GM18870 (cell line): ENCODE measurements at regions not wholly inside any gene's neighbourhood (a gene's known extent, or its start where the extent isn't known, plus 50 kb on each side); places are given as distances from the start of the nearest gene placed in this dataset.
"Not testable (repeated sequence)": the region's sequence is repeated elsewhere in the genome, so short reads cannot be mapped to it uniquely, and the experiment has no call there.

ENCODE experiments used
- ATAC-seq: cut with Tn5 transposase; IDR thresholded peaks from one replicate; pipeline ENCODE4 v1.9.1; 2021; ENCODE audit warnings: moderate library complexity; ENCODE audit not compliant: unreplicated experiment

- ATAC-seq: no peak
Measured at GRCh38 chr6:37580176-37580955, 80.7 kb upstream of the CCDC167 start.

DNA sequence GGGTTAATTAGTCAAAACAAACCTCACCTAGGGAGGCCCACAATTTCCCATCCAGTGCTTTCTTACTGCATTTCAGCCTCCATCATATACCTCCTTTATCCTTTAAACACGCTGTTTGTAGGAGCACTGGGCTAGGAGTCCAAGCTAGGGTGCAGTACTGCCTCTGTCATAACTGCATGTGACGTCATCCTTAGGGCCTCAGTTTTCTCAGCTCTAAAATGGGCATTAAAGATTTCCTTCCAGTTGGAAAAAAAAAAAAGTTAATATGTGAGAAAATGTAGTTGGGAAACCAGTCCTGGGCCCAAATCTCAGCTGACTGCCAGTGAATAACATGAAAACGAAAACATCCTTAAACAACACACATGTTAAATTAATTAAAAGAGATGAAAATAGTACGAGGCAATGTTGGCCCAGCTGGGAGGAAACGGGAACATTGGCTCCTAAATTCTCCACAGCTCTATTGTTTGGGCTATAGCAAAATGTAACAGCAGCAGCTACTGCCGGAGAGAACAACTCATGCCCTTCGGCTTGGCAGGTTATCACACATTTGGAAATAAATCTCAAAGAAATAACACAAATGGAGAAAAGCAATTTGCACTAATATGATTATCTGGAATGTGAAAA is 79.9 kb upstream of the CCDC167 start:
- no peak for ATAC-seq

- no peak for ATAC-seq
Measured at GRCh38 chr6:37578104-37578503, 78.4 kb upstream of the CCDC167 start.

- ATAC-seq: no peak
Measured at GRCh38 chr6:37576336-37576737, 76.6 kb upstream of the CCDC167 start.

DNA sequence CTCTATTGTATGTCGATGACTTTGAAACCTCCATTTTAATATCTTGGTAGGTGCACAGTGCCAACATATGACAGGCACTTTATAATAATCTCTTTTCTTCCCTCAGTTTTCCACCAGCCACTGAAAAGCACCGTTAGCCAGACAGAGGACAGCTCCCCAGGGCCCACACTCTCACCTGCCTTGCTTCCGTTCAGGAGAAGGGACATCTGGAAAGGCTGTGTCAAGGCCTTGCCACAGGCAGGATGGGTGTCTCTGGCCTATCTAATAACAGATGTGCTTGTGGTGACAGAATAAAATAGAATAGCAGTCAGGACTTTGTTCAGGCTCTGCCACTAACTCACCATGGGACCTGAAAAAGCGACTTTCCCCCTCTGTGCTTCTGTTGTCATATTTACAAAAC is 75.5 kb upstream of the CCDC167 start:
- no peak for ATAC-seq

GRCh38 chr6:37572334-37572733 is 72.6 kb upstream of the CCDC167 start:
- ATAC-seq: no peak

GRCh38 chr6:37570482-37571133 is 70.9 kb upstream of the CCDC167 start:
- no peak for ATAC-seq

GRCh38 chr6:37569743-37570481 is 70.2 kb upstream of the CCDC167 start:
- ATAC-seq: no peak

DNA sequence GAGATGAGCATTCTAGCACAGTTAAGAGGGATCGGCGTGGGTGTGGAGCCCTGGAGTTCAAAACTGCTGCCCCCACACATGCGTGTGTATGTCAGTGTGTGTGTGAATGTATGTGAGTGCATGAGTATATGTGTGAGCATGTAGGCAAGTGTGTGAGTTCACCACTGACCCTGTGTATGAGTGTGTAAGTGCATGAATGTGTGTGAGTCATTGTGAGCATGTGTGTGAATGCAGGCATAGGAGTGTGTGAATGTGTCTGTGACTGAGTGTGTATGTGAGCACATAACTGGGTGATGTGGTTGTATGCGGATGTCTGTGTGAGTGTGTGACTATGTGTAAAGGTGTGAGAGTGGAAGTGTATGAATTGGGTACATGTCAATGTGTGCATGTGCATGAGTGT is 69.6 kb upstream of the CCDC167 start:
- ATAC-seq: no peak

DNA sequence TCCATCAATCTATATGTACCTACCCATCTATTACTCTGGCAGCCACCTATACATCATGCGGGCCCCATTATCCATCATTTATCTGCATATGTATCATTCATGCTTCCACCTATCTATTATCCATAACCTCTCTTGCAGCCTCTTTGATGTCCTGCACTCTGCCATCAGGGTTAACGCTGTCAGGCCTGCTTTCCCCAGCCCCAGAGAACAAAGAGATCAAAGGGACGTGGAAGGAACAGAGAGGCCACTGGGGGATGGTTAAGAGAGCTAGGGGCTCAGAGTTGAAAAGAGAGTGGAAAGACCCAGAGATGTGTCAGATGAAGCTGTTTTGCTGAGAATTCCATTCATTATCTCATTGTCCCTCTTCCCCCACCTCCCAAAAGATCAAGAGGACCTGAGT is 67.3 kb upstream of the CCDC167 start:
- ATAC-seq: no peak

DNA sequence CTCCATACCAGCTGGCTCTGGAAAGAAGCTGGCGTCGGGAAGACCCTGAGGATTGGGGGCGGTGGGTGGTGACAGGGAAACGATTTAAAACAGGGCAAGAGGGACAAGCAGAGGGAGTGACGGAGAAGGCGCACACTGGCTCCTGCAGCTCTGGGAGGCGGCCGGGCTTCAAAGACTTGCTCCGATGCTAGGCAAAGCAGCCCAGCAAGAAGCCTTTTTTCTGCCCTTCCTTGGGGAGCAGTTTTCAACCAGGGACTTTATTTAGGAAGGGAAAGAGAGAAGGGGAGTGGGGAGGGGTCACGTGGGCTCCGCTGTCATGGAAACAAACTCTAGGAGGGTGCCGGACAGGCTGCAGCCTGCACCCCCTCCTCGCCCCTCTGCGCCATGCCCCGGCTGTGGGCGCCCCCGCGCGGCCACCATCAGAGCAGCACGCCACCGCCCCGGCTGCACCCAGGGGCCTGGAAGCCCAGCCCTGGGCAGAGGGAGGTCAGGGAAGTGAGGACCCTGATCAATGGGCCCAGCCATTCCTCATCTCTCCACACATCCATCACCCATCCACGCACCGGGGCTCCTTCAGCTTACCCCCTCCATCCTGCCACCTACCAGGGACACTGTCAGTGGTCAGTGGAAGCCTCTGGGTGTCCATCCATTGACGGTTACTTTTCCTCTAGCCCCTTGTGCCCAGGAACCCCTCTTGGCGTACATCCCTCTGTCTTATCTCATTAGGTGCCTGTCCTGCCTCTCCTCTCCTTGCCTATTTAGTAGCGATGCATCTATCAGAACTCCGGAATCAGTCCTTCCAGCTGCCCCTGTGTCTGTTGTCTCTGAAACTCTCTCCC is 66.6 kb upstream of the CCDC167 start:
- no peak for ATAC-seq

DNA sequence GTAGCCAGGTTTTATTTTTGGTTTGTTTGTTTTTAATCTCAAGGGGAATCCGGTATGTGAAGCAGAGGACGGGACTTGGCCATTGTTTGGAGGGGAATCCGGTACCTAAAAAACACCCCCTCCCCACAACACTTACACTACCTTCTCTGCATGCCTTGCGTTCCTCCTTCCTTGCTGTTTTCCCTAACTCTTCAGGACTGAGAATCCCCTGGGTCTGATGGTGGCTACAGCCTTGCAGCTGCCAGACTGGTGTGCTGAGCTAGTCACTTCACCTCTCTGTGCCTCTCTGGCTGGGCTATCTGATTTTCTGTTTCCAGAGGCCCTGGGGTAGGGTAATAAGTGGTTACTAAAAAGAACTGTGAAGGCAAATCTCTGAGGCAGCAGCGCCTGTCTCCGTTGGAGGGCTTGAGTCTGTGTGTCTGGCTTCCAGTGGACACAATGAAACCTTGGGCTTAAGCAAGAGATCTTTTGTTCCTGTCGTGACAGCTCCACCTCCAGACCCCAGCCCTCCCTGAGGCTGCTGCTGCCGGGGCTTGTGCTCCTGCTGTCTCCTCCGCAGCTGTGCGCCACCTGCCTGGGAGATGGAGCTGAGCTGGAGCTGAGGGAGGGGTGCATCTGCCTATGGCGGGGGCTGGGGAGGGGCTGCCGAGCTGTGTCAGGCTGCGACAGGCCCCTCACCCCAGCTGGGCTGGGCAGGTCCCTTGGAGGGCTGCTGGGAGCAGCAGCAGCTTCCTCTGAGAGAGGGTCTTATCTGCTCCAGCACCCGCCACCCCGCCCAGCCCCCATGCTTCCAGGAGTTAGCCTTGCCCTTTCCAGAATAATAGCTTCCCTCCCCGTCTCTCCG is 65.8 kb upstream of the CCDC167 start:
- ATAC-seq: no peak

DNA sequence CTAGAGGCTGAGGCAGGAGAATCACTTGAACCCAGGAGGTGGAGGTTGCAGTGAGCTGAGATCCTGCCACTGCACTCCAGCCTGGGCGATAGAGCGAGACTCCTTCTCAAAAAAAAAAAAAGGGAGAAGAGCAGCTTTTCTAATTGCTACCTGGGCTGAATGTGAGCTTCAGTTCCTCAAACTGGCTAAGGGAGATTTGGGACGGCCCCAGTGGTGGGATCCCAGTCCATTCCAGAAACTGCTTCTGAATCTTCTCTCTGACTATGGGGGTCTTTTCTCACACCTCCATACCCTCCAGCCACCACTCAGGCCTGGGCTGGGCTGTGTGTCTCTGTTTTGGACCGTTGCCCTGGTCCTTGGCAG is 63.2 kb upstream of the CCDC167 start:
- not testable (repeated sequence) for ATAC-seq

- ATAC-seq: no peak
Measured at GRCh38 chr6:37561361-37561760, 61.7 kb upstream of the CCDC167 start.

- no peak for ATAC-seq
Measured at GRCh38 chr6:37560737-37561103, 61.0 kb upstream of the CCDC167 start.

- no peak for ATAC-seq
Measured at GRCh38 chr6:37559501-37559900, 59.8 kb upstream of the CCDC167 start.

GRCh38 chr6:37559050-37559449 is 59.4 kb upstream of the CCDC167 start:
- no peak for ATAC-seq

GRCh38 chr6:37558646-37559045 is 59.0 kb upstream of the CCDC167 start:
- no peak for ATAC-seq

GRCh38 chr6:37558168-37558567 is 58.5 kb upstream of the CCDC167 start:
- no peak for ATAC-seq

DNA sequence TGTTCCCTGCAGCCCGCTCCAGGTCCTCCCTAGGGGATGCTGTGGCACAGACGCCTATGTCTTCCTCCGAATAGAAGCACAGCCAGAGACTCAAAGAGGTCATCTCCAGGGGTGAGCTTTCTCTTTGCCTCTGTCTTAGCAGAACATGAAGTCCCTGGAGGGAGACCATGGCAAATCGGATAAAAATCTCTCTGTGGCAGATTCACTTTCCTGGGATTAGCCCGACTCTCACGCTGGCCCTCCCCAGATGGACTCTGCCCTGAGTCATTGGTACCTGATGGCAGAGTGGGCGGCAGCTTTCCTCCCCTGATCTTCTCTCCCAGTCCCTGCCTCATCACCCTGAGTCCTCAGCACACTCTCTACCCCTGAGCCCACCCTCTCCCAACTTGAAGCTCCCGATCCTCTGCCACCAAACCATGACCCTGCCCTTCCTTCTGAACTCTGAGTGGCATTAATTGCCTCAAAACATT is 58.0 kb upstream of the CCDC167 start:
- no peak for ATAC-seq
